ENCODE measurements at regions not wholly inside any gene's neighbourhood (a gene's known extent, or its start where the extent isn't known, plus 50 kb on each side); places are given as distances from the start of the nearest gene placed in this dataset.

- TF ChIP-seq ATF3 (CRISPR knock-in tag; conservative IDR thresholded peaks at IDR 0.05) (no peak), NR1H2 (CRISPR knock-in tag; IDR thresholded peaks at IDR 0.05) (no peak)
Measured at GRCh38 chr7:18400275-18400674, 95.3 kb upstream of the HDAC9 start (continued).

- no peak for ATAC-seq
Measured at GRCh38 chr7:18400726-18401125, 94.8 kb upstream of the HDAC9 start.

GRCh38 chr7:18401757-18402156, 93.8 kb upstream of the HDAC9 start:
- H3K4me1 Mint-ChIP-seq, result peaks cover 40% of the 10 kb centered on the region
- POLR2A ChIA-PET, result no interaction called here
- CTCF ChIA-PET, result interaction anchor here (0.6 kb wide), 1 partner anchor 388 kb away, joined by 4 read pairs; no protein-coding TSS in a partner anchor
- H3K27ac Mint-ChIP-seq, result no peak overlapping the region
- DNase-seq (ENCODE audit: low spot score) (no peak), ATAC-seq (no peak)
- no peaks in the 10 kb centered on the region for H3K9me3 Mint-ChIP-seq
- no peak overlapping the region for H3K4me3 Mint-ChIP-seq
- TF ChIP-seq NFATC4 (CRISPR knock-in tag; IDR thresholded peaks at IDR 0.05) (no peak), ERG (CRISPR knock-in tag; IDR thresholded peaks at IDR 0.05) (no peak), ZNF121 (CRISPR knock-in tag; IDR thresholded peaks at IDR 0.05) (no peak), ZNF138 (CRISPR knock-in tag; conservative IDR thresholded peaks at IDR 0.05) (no peak), NR2C2 (CRISPR knock-in tag; IDR thresholded peaks at IDR 0.05) (no peak), MAX (CRISPR knock-in tag; IDR thresholded peaks at IDR 0.05) (no peak), JAZF1 (CRISPR knock-in tag; IDR thresholded peaks at IDR 0.05) (no peak), ZNF396 (CRISPR knock-in tag; IDR thresholded peaks at IDR 0.05; ENCODE audit: borderline replicate concordance) (no peak), ZSCAN18 (CRISPR knock-in tag; IDR thresholded peaks at IDR 0.05) (no peak), MLX (CRISPR knock-in tag; IDR thresholded peaks at IDR 0.05) (no peak)
- H3K27me3 Mint-ChIP-seq (ENCODE audit: low read depth), result no peaks in the 10 kb centered on the region
- H3K36me3 Mint-ChIP-seq, result no peaks in the 10 kb centered on the region

More at GRCh38 chr7:18400726-18401125, 94.8 kb upstream of the HDAC9 start:
- H3K27ac Mint-ChIP-seq, result no peak overlapping the region
- H3K27me3 Mint-ChIP-seq (ENCODE audit: low read depth), result no peaks in the 10 kb centered on the region
- no peaks in the 10 kb centered on the region for H3K9me3 Mint-ChIP-seq
- no peak for TF ChIP-seq ZNF219 (CRISPR knock-in tag; IDR thresholded peaks at IDR 0.05; ENCODE audit: borderline replicate concordance)
- TF ChIP-seq OVOL2 (CRISPR knock-in tag; IDR thresholded peaks at IDR 0.05; ENCODE audit: borderline replicate concordance), result no peak
- TF ChIP-seq ZMAT4 (CRISPR knock-in tag; IDR thresholded peaks at IDR 0.05), result no peak
- no peak for TF ChIP-seq ZNF138 (CRISPR knock-in tag; conservative IDR thresholded peaks at IDR 0.05)
- TF ChIP-seq TCF7 (CRISPR knock-in tag; IDR thresholded peaks at IDR 0.05; ENCODE audit: low read depth), result no peak
- TF ChIP-seq ZNF263 (CRISPR knock-in tag; IDR thresholded peaks at IDR 0.05; ENCODE audit: low read depth), result no peak
- TF ChIP-seq NR2C2 (CRISPR knock-in tag; IDR thresholded peaks at IDR 0.05), result no peak
- TF ChIP-seq NFYB (CRISPR knock-in tag; conservative IDR thresholded peaks at IDR 0.05; ENCODE audit: low read depth), result no peak
- no peak for TF ChIP-seq USF2 (CRISPR knock-in tag; IDR thresholded peaks at IDR 0.05)
- TF ChIP-seq PRRX2 (CRISPR knock-in tag; IDR thresholded peaks at IDR 0.05), result no peak
- no peak for TF ChIP-seq ZNF671 (CRISPR knock-in tag; IDR thresholded peaks at IDR 0.05)
- no peak for TF ChIP-seq ZNF396 (CRISPR knock-in tag; IDR thresholded peaks at IDR 0.05; ENCODE audit: borderline replicate concordance)
- no peak for TF ChIP-seq GABPB1 (CRISPR knock-in tag; IDR thresholded peaks at IDR 0.05)
- DNase-seq (ENCODE audit: low spot score), result no peak
- no peak overlapping the region for H3K4me3 Mint-ChIP-seq
- POLR2A ChIA-PET, result no interaction called here
- CTCF ChIA-PET, result interaction anchor here (1.5 kb wide), 1 partner anchor 107 kb away, joined by 3 read pairs; no protein-coding TSS in a partner anchor
- H3K4me1 Mint-ChIP-seq, result peaks cover 48% of the 10 kb centered on the region
- H3K36me3 Mint-ChIP-seq, result no peaks in the 10 kb centered on the region
